ENCODE measurements at regions not wholly inside any gene's neighbourhood (a gene's known extent, or its start where the extent isn't known, plus 50 kb on each side); places are given as distances from the start of the nearest gene placed in this dataset.

DNA sequence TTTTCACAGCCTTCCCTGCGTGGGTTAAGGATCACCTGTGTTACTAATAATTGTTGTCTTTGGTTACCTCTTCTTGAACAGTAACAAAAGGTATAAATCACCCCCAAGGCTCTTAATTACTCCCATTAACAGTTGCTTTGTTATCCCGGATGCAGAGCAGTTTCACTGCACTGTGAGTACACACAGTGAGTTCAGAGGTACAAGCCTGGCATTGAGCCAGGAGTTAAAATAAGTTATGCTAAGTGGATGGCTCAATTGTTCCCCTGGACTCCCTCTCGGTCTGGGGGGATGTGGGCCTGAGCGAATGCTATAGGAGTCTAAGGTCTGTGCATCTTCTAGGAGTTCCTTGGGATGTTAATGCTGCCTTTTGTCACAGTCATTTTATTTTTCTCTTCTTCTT is 258.3 kb downstream of the ATG4C start:
- Histone ChIP-seq H3K36me3 (ENCODE audit: control insufficient read depth, insufficient read depth, low read length) (no peaks in the 10 kb centered on the region), H3K4me1 (ENCODE audit: control insufficient read depth, insufficient read depth, low read length, poor library complexity, severe bottlenecking) (no peaks in the 10 kb centered on the region), H3K9me3 (ENCODE audit: control insufficient read depth in 2 of 2, low read length in 2 of 2) (no peaks in the 10 kb centered on the region), H3K27ac (ENCODE audit: insufficient read depth, low read length, poor library complexity, severe bottlenecking) (no peak overlapping the region), H3K27me3 (ENCODE audit: control insufficient read depth, insufficient read depth, low read length) (no peaks in the 10 kb centered on the region), H3K4me3 (ENCODE audit: low read depth, low read length) (no peak overlapping the region)
- no peak overlapping the region for H3K27ac Mint-ChIP-seq
- DNase-seq (no peak), ATAC-seq (ENCODE audit: low read depth in 2 of 2) (no peak)
- no peaks in the 10 kb centered on the region for H3K27me3 Mint-ChIP-seq
- no peak overlapping the region for H3K4me3 Mint-ChIP-seq
- H3K4me1 Mint-ChIP-seq, result no peaks in the 10 kb centered on the region
- H3K9me3 Mint-ChIP-seq, result peaks cover 0 to 3% (median 0%) of the 10 kb centered on the region in 7 donors
- no peaks in the 10 kb centered on the region for H3K36me3 Mint-ChIP-seq

DNA sequence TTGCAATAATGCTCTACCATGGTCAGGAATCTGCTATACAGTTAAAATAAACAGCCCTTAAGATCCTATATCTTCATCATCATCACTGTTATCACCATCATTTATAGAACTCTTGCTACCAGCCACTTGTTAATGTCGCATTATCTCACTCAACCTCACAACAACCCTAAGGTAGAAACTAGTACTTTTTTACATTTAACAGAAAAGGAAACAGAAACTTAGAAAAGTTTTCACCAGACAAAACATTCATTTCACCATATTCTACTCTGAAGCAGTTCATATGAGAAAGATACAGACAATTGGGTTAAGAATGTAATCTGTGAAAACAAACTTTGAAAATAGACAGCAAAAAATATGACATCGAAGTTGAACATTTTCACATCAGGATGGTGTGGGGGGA is 262.6 kb downstream of the ATG4C start:
- ATAC-seq (ENCODE audit: low read depth in 2 of 2) (no peak), DNase-seq (no peak)
- H3K27me3 Mint-ChIP-seq, result no peaks in the 10 kb centered on the region
- no peaks in the 10 kb centered on the region for H3K9me3 ChIP-seq (ENCODE audit: control insufficient read depth in 2 of 2, low read length in 2 of 2)
- peaks cover 0 to 5% (median 0%) of the 10 kb centered on the region in 7 donors for H3K9me3 Mint-ChIP-seq
- H3K36me3 ChIP-seq (ENCODE audit: control insufficient read depth, insufficient read depth, low read length), result no peaks in the 10 kb centered on the region
- H3K36me3 Mint-ChIP-seq, result no peaks in the 10 kb centered on the region
- no peak overlapping the region for H3K27ac Mint-ChIP-seq
- no peak overlapping the region for H3K27ac ChIP-seq (ENCODE audit: insufficient read depth, low read length, poor library complexity, severe bottlenecking)
- H3K4me3 ChIP-seq (ENCODE audit: low read depth, low read length), result no peak overlapping the region
- H3K27me3 ChIP-seq (ENCODE audit: control insufficient read depth, insufficient read depth, low read length), result no peaks in the 10 kb centered on the region
- H3K4me3 Mint-ChIP-seq, result no peak overlapping the region
- no peaks in the 10 kb centered on the region for H3K4me1 ChIP-seq (ENCODE audit: control insufficient read depth, insufficient read depth, low read length, poor library complexity, severe bottlenecking)
- no peaks in the 10 kb centered on the region for H3K4me1 Mint-ChIP-seq

DNA sequence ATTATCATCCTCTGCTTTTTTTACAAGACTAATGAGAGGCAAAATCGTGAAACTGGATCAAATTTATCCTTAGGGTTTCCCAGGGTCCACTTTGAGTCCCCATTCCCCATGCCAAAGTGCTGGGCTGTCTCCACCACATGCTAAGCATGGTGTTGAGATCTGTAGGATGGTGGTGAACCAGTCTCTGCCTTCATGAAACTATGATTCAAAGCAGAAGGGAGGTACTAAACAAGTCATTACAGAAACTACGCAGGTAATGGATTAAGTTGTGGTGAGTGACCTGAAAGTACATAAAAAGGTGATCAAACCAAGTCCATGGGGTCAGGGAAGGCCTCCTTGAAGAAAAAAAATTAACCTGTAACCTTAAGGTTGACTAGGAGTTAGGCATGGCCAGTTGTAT is 265.2 kb downstream of the ATG4C start:
- Mint-ChIP-seq H3K4me3 (no peak overlapping the region), H3K27me3 (no peaks in the 10 kb centered on the region), H3K9me3 (peaks cover 0 to 5% (median 0%) of the 10 kb centered on the region in 7 donors), H3K36me3 (no peaks in the 10 kb centered on the region), H3K4me1 (no peaks in the 10 kb centered on the region), H3K27ac (no peak overlapping the region)
- no peaks in the 10 kb centered on the region for H3K36me3 ChIP-seq (ENCODE audit: control insufficient read depth, insufficient read depth, low read length)
- H3K27ac ChIP-seq (ENCODE audit: insufficient read depth, low read length, poor library complexity, severe bottlenecking), result no peak overlapping the region
- H3K4me3 ChIP-seq (ENCODE audit: low read depth, low read length), result no peak overlapping the region
- ATAC-seq (ENCODE audit: low read depth in 2 of 2), result no peak
- H3K4me1 ChIP-seq (ENCODE audit: control insufficient read depth, insufficient read depth, low read length, poor library complexity, severe bottlenecking), result no peaks in the 10 kb centered on the region
- DNase-seq, result no peak
- H3K27me3 ChIP-seq (ENCODE audit: control insufficient read depth, insufficient read depth, low read length), result no peaks in the 10 kb centered on the region
- no peaks in the 10 kb centered on the region for H3K9me3 ChIP-seq (ENCODE audit: control insufficient read depth in 2 of 2, low read length in 2 of 2)

DNA sequence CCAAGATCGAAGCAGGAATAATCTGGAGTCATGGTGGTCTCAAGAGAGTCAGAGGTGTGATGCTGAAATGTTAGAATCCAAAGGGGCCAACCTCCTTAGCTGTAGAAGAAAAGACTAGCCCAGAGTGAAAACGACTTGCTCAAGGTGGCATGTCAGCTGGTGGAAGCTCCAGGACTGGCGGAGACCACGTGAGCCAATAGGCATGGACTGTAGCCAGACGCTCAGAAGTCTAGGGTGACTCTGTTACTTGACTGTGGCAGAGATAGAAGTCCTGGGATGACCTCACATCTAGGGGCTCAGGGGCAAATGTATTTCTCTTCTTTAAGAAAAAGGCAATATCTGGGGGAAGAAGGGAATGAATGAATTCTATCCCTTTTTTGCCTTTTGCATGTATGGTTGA is 267.4 kb downstream of the ATG4C start:
- Histone ChIP-seq H3K27ac (ENCODE audit: insufficient read depth, low read length, poor library complexity, severe bottlenecking) (no peak overlapping the region), H3K36me3 (ENCODE audit: control insufficient read depth, insufficient read depth, low read length) (no peaks in the 10 kb centered on the region), H3K9me3 (ENCODE audit: control insufficient read depth in 2 of 2, low read length in 2 of 2) (no peaks in the 10 kb centered on the region), H3K4me3 (ENCODE audit: low read depth, low read length) (no peak overlapping the region), H3K27me3 (ENCODE audit: control insufficient read depth, insufficient read depth, low read length) (no peaks in the 10 kb centered on the region), H3K4me1 (ENCODE audit: control insufficient read depth, insufficient read depth, low read length, poor library complexity, severe bottlenecking) (no peaks in the 10 kb centered on the region)
- H3K27me3 Mint-ChIP-seq, result no peaks in the 10 kb centered on the region
- no peaks in the 10 kb centered on the region for H3K36me3 Mint-ChIP-seq
- H3K27ac Mint-ChIP-seq, result no peak overlapping the region
- no peaks in the 10 kb centered on the region for H3K4me1 Mint-ChIP-seq
- ATAC-seq (ENCODE audit: low read depth in 2 of 2), result no peak
- no peak overlapping the region for H3K4me3 Mint-ChIP-seq
- peaks cover 0 to 3% (median 0%) of the 10 kb centered on the region in 7 donors for H3K9me3 Mint-ChIP-seq
- DNase-seq, result no peak

DNA sequence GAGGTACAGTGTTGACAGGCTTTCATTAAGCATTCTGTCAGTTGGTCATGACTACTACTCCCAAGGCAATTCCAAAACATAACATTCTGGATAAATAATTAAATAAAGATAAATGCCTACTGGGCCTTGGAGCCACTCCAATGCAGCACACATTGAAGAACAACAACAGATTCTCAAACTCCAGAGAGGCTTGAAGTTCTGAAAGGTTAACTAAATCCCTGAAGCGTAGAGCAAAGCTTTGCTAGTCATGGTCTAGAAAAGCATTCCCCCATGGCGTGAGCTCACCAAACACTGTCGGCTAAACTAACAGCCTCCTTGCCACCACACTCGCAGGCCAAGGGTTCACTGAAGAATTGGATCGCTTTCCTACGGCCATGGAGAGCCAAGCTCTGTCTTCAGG is 268.0 kb downstream of the ATG4C start:
- Mint-ChIP-seq H3K27ac (no peak overlapping the region), H3K27me3 (no peaks in the 10 kb centered on the region), H3K4me3 (no peak overlapping the region), H3K9me3 (peaks cover 0 to 3% (median 0%) of the 10 kb centered on the region in 7 donors), H3K4me1 (no peaks in the 10 kb centered on the region), H3K36me3 (no peaks in the 10 kb centered on the region)
- Histone ChIP-seq H3K4me1 (ENCODE audit: control insufficient read depth, insufficient read depth, low read length, poor library complexity, severe bottlenecking) (no peaks in the 10 kb centered on the region), H3K27ac (ENCODE audit: insufficient read depth, low read length, poor library complexity, severe bottlenecking) (no peak overlapping the region), H3K9me3 (ENCODE audit: control insufficient read depth in 2 of 2, low read length in 2 of 2) (no peaks in the 10 kb centered on the region), H3K4me3 (ENCODE audit: low read depth, low read length) (no peak overlapping the region), H3K27me3 (ENCODE audit: control insufficient read depth, insufficient read depth, low read length) (no peaks in the 10 kb centered on the region), H3K36me3 (ENCODE audit: control insufficient read depth, insufficient read depth, low read length) (no peaks in the 10 kb centered on the region)
- ATAC-seq (ENCODE audit: low read depth in 2 of 2) (no peak), DNase-seq (no peak)

DNA sequence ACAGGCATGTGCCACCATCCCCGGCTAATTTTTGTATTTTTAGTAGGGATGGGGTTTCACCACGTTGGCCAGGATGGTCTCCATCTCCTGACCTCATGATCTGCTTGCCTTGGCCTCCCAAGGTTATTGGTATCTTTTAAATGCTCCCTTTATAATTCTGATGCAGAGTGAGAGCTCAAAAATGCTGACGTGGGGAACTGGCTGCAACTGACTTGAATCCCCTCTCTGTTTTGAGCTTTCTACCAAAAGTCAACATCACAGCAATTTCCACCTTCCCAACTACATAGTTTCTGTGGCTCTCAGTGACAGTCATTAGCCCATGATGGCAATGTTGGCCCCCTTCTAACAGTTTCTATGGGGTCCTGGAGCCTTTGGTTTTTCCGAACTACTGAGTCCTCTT is 268.2 kb upstream of the FOXD3 start:
- Mint-ChIP-seq H3K9me3 (peaks cover 0 to 3% (median 0%) of the 10 kb centered on the region in 7 donors), H3K27me3 (no peaks in the 10 kb centered on the region)
- ATAC-seq (ENCODE audit: low read depth in 2 of 2), result no peak

DNA sequence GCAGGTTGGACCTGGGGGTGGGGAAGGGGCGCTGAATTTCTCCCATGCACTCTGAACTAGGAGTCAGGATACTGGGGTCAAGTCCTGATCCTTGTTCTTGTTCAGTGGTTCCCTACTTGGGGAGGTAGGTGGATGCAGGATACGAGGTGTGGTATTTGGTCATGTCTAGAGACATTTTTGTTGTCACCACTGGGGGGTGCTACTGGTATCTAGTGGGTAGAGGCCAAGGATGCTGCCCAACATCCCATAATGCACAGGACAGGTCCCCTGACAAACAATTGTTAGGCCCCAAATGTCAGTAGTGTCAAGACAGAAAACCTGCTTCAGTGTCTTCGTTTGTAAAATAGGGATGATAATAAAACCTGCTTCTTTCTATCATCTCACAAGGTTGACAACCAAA is 259.0 kb upstream of the FOXD3 start:
- H3K36me3 Mint-ChIP-seq, result no peaks in the 10 kb centered on the region
- no peak overlapping the region for H3K4me3 ChIP-seq (ENCODE audit: low read depth, low read length)
- no peaks in the 10 kb centered on the region for H3K4me1 ChIP-seq (ENCODE audit: control insufficient read depth, insufficient read depth, low read length, poor library complexity, severe bottlenecking)
- no peak overlapping the region for H3K27ac ChIP-seq (ENCODE audit: insufficient read depth, low read length, poor library complexity, severe bottlenecking)
- H3K4me3 Mint-ChIP-seq, result no peak overlapping the region
- H3K4me1 Mint-ChIP-seq, result no peaks in the 10 kb centered on the region
- H3K9me3 Mint-ChIP-seq, result peaks cover 0 to 1% (median 0%) of the 10 kb centered on the region in 7 donors
- DNase-seq (no peak), ATAC-seq (ENCODE audit: low read depth in 2 of 2) (no peak)
- H3K9me3 ChIP-seq (ENCODE audit: control insufficient read depth in 2 of 2, low read length in 2 of 2), result no peaks in the 10 kb centered on the region
- no peaks in the 10 kb centered on the region for H3K27me3 ChIP-seq (ENCODE audit: control insufficient read depth, insufficient read depth, low read length)
- no peaks in the 10 kb centered on the region for H3K36me3 ChIP-seq (ENCODE audit: control insufficient read depth, insufficient read depth, low read length)
- H3K27me3 Mint-ChIP-seq, result no peaks in the 10 kb centered on the region
- H3K27ac Mint-ChIP-seq, result no peak overlapping the region

More for the DNA sequence above, 268.2 kb upstream of the FOXD3 start:
- Histone ChIP-seq H3K27me3 (ENCODE audit: control insufficient read depth, insufficient read depth, low read length) (no peaks in the 10 kb centered on the region), H3K4me3 (ENCODE audit: low read depth, low read length) (no peak overlapping the region), H3K4me1 (ENCODE audit: control insufficient read depth, insufficient read depth, low read length, poor library complexity, severe bottlenecking) (no peaks in the 10 kb centered on the region), H3K36me3 (ENCODE audit: control insufficient read depth, insufficient read depth, low read length) (no peaks in the 10 kb centered on the region), H3K9me3 (ENCODE audit: control insufficient read depth in 2 of 2, low read length in 2 of 2) (no peaks in the 10 kb centered on the region), H3K27ac (ENCODE audit: insufficient read depth, low read length, poor library complexity, severe bottlenecking) (no peak overlapping the region)
- Mint-ChIP-seq H3K4me1 (no peaks in the 10 kb centered on the region), H3K4me3 (no peak overlapping the region), H3K36me3 (no peaks in the 10 kb centered on the region), H3K27ac (no peak overlapping the region)
- DNase-seq, result no peak

DNA sequence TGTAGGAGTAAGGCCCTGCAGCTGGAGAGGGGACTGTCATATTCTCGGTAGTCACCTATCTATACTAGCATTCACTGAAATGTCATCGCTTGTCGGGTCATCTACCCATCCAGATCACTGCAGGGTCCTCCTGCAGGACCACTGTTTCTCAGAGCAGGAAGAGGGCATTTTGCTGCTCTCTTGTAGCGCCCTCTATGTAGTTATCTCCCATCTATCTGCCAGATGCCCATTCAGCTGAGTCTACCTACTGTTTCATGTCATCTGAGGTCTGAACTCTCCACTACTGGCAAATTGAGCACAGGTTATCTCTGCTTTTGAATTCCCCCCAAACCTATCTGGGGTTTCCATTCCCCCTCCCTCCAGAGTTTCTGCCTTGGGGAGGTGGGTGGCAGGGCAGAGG is 258.2 kb upstream of the FOXD3 start:
- Histone ChIP-seq H3K4me1 (ENCODE audit: control insufficient read depth, insufficient read depth, low read length, poor library complexity, severe bottlenecking) (no peaks in the 10 kb centered on the region), H3K27me3 (ENCODE audit: control insufficient read depth, insufficient read depth, low read length) (no peaks in the 10 kb centered on the region), H3K36me3 (ENCODE audit: control insufficient read depth, insufficient read depth, low read length) (no peaks in the 10 kb centered on the region), H3K9me3 (ENCODE audit: control insufficient read depth in 2 of 2, low read length in 2 of 2) (no peaks in the 10 kb centered on the region), H3K4me3 (ENCODE audit: low read depth, low read length) (no peak overlapping the region), H3K27ac (ENCODE audit: insufficient read depth, low read length, poor library complexity, severe bottlenecking) (no peak overlapping the region)
- no peaks in the 10 kb centered on the region for H3K27me3 Mint-ChIP-seq
- no peak for DNase-seq
- H3K36me3 Mint-ChIP-seq, result no peaks in the 10 kb centered on the region
- no peak overlapping the region for H3K27ac Mint-ChIP-seq
- H3K4me3 Mint-ChIP-seq, result no peak overlapping the region
- H3K4me1 Mint-ChIP-seq, result no peaks in the 10 kb centered on the region
- no peak for ATAC-seq (ENCODE audit: low read depth in 2 of 2)
- H3K9me3 Mint-ChIP-seq, result peaks cover 0 to 1% (median 0%) of the 10 kb centered on the region in 7 donors
